RPMI7951 (cell line): ENCODE measurements at regions not wholly inside any gene's neighbourhood (a gene's known extent, or its start where the extent isn't known, plus 50 kb on each side); places are given as distances from the start of the nearest gene placed in this dataset.
A peak's percentile ranks its signal among the peaks of the same experiment; 100 is the strongest.
"Not testable (repeated sequence)": the region's sequence is repeated elsewhere in the genome, so short reads cannot be mapped to it uniquely, and the experiment has no call there.

Source experiments
- DNase-seq: peaks from one replicate; pipeline ENCODE4 v3.0.0-alpha.2; 2012; ENCODE audit warnings: low read depth

DNA sequence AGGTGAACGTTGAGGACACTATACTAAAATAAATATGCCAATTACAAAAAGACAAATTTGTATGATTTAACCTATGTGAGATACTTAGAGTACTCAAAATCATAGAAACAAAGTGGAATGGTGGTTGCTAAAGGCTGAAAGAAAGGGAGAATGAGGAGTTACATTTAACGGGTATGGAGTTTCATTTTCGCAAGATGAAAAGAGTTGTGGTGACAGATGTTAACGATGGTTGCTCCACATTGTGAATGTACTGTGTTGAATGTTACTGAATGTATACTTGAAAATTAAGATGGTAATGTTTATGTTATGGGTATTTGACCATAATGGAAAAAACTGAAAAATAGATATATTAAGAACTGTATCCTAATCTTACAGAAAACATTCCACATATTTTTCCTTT, 51.3 kb upstream of the MOCS2 start:
- DNase-seq = no peak

DNA sequence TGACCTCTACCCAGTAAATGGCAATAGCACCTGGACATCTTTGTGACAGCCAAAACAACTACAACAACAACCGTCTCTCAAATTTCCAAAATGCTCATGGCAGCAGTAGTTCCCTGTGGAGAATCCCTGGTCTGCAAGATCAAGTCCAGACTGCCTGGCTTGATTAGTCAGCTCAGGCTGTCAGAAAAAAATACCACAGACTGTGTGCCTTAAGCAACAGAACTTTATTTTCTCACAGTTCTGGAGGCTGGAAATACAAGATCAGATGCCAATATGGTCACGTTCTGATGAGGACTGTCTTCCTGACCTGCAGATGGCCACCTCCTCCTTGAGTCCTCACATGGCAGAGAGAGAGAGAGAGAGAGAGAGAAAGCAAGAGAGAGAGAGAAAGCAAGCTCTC, 52.3 kb upstream of the MOCS2 start:
- DNase-seq = peak; percentile 24

DNA sequence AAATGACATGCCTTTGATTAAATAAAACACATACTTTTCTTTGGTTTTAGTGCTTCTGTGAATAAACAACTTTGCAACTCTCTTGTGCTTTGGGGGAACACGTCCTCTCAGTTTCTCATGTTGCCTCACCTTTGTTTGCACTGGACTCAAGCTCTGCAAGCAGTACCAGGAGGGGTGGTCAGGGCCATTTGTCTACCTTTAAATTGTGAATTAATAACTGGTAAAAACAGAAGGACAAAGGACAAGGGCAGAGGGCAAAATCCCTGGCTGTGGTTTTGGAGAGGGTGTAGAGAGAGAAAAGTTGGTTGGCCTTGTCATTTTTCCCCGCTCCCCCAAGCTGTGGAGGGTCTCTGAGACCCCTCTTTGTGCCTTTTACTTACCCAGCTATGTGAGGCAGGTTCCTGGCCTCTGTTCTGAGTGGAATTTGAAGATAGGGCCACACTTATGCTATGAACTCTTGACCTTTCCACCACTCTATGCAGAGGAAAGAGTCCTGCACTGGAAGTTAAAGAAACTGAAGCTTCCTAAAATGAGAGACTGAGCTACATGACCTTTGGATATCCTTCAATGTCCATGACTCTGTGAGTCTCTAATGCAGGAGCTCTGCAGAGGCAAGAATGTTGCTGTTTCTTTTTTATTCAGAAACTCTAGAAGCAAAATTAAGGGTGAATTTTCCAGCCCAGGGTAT, 55.1 kb upstream of the MOCS2 start:
- DNase-seq = no peak

DNA sequence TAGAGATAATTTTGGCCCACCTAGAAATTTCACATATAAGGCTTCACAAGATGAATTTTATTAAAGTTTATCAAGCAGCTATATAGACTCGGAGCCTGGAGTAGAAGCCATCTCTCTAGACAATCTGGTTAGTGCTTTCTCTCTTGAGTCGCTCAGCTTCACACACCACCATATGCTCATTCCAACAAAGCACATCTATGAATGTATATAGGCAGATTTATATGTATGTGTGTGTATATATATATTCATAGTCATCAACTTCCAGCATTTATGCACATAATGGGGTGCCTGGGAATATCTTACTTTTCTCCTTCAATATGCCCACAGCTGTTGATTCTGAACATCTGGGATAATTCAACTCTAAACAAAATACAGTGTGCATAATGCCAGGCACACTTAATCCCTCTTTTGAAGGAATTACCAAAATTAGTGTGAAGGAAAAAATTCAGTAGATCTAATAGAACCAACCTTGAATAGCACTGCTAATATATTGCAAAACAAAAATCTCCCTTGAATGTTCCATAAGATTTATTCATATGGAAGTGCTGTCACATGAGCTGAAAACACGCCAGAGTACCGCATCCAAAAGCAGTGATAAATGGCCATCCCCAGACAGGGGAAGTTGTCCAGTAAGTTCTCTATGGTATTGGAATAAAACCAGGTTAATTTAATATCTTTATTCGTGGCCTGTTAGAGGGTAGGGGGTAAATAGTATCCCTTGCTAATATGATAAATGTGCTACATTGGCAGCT, 56.0 kb upstream of the MOCS2 start:
- no peak for DNase-seq

DNA sequence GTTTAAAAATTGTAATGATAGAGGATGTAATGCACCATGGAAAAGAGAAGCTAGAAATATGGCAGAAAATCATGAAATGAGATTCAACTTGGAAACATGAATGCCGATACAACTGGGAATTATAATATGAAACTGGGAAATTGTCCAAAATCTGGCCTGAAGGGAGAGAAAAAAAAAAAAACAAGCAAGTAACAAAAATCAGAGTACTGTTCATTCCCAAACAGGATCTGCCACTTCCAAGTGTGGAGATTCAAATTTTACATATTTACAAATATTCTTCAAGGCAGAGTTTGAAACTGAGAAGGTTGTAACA, 56.6 kb upstream of the MOCS2 start:
- no peak for DNase-seq

DNA sequence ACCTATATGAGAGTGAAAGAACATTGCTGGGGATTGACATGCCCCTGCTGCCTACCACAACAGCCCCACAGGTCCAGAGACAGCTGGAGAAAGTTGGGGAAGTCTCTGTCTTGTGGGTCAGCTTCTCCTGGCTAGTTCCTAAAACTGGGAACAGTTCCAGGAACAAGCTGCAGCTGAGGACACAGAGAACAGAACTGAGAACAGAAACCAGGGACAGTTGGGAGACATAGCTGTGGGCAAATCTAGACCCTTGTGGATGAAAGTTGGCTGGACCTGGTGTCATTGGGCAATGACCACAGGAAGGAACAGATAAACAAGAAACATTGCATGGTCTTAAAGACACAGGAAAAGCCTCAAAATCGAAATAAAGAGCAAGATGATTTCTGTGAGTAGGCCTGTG, 58.3 kb upstream of the MOCS2 start:
- DNase-seq = peak; percentile 77

DNA sequence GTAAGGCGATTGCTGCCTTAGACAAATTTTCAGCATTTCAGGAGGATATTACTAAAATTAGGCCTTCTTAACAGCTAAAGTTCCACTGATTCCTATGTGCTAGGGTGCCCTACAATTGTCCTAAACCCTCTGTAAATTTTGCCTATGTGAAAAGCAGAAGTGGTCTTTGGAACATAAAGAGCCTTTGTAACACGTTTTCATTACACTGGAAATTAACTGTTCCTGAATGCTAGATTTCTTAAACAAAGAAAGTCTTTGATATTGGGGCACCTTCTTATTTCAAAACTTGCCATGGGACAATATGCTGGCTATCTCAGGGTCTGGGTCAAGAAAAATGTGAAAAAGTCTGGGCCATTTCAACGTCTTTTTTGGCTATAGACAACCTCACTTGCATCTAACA, 60.4 kb upstream of the MOCS2 start:
- no peak for DNase-seq

DNA sequence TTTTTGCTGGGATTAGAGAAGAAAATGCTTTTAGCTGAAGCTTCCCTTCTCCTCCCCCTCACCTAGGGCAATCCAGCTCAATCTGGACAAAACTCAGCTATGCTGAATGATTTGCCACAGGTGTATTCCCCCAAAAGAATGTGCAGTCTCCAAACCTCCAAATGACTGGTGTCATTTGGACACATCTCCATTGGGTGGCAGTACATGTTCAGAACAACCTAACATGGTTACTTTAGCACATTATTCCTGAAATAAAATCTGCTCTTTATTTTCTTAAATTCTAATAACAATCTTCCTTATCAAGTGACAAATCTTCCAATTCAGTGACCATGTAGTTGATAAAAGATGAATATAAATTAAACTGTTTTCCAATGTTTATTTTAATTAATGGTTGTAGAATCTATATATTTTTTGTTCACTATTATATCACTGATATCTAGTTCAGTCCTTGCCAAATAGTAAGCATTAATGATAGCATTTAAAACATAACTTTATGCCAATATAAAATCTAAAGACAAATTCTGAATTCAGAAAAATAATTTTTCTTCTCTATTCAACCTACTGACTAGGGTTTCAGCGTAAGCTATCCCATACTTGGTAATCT, 61.3 kb upstream of the MOCS2 start:
- DNase-seq = peak; percentile 35

DNA sequence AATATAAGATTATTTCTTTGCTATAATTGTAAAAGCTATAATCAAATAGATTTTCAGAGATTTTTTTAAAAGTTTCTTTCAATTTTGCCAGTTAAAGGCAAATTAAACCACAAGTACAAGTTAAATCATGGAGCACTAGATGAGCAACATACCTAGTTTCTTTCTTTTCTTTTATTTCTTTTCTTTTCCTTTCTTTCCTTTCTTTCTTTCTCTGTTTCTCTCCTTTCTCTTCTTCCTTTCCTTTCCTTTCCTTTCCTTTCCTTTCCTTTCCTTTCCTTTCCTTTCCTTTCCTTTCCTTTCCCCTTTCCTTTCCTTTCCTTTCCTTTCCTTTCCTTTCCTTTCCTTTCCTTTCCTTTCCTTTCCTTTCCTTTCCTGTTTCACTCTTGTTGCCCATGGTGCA, 62.5 kb upstream of the MOCS2 start:
- not testable (repeated sequence) for DNase-seq

DNA sequence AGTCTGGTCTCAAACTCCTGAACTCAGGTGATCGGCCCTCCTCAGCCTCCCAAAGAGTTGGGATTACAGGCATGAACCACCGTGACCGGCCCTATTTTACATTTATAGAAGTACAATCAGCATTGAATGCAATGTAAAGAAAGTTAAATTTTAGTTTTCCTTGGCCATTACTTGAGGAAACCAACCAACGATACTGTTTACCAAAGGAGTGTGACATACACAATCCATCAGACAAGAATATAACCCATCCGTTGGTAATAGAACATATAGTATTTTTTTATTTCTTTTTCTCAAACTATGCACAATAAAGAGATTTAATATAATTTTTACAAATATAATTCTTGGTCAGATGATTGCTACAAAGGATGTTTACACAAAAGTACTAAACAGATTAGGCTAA, 63.1 kb upstream of the MOCS2 start:
- DNase-seq = no peak

DNA sequence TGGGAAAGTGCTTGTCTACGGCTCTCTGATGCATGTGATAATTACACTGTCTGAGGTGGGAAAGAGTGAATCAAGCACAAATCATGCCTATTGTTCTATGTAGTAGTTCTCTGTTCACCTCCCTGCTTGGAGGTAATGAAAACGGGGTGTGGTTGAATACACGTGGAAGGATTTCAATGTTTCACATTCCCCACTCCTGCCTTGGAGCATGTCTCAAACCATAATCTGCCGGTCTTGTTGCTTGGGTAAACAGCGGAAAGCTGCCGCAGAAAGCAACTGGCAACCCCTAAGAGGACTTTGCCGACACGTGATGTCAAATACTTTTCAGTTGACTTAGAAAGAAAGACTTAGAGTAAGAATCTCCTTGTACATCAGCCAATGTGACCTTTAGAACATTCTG, 63.5 kb upstream of the MOCS2 start:
- DNase-seq = no peak

DNA sequence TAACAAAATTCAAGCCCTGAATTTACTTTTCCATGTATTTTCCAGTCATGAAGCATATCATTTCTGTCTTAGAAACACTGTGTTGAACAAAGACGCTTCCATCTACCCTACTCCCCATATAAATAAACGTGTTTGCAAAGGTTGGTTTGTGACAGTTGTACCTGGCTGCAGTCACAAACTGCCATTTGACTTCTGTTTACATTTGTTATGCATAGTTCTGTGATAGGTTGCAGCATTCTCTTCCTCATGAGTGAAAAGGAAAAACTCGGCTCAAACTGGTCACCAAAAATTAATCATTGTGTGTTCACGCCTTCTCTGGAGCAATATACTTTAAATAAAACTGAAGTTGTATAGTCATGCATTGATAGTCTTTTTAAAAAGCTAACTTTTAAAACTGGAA, 69.3 kb upstream of the MOCS2 start:
- no peak for DNase-seq

DNA sequence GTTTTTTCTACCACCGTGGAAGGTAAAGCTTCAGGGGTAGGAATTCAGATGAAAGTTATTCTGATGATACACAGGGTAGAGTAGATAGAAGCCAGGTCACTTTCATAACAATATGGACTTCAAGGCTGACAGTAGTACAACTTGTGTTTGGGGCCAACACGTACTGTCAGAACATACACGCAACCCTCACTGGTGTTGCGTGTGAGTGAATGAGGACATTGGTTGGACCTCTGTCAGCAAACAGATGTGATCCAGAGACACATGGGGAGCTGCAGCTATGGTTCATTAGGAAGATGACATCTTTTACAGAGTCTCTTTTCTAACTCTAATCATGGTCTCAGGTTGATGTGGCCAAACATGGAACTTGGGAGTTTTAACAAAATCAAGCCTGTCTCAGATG, 70.1 kb upstream of the MOCS2 start:
- DNase-seq = no peak

DNA sequence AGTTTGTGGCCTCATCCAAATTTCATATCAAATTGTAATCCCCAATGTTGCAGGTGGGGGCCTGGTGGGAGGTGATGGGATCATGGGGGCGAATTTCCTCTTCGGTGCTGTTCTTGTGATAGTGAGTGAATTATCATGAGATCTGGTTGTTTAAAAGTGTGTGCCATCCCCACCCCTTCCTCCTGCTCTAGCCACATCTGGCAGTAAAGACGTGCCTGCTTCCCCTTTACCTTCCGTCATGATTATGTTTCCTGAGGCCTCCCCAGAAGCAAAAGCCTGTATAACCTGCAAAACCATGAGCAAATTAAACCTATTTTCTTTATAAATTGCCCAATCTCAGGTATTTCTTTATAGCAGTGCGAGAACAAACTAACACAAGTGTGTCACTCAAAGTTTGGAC, 71.0 kb upstream of the MOCS2 start:
- DNase-seq = no peak

DNA sequence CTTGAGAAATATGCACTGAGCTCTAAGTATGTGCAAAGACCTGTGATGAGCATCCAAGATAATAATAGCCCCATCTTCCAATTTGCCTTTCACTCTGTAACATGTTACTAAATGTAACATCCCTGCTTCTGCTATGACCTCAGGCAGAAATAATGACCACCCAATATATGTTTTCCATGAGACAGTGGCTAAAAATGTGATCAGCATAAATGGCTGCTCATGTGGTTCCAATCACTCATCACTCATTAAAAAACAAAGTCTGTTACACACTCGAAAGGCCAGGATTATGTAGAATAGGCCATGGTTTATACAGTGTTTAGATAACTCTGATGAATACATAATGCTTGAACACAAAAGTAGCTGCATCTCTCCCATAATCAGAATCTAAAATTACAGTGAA, 71.4 kb upstream of the MOCS2 start:
- DNase-seq = no peak

DNA sequence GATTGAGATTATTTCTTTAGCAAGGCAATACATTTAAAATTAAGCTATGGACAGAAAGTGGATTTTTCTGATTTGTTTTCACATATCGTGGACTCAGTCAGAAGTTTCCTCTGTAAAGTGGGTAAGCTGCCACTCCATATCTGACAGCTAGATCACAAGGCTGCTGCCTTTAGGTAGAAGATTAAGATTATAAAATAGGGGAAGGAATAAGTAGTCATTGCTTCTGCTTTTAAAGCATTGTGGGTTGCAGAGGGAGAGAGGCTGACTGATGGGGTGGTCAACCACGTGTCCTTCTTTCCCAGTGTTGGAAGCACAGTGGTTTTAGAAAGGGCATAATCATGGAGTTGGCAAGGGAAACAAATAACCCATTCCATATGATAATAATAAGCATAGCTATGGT, 74.3 kb upstream of the MOCS2 start:
- DNase-seq = no peak

DNA sequence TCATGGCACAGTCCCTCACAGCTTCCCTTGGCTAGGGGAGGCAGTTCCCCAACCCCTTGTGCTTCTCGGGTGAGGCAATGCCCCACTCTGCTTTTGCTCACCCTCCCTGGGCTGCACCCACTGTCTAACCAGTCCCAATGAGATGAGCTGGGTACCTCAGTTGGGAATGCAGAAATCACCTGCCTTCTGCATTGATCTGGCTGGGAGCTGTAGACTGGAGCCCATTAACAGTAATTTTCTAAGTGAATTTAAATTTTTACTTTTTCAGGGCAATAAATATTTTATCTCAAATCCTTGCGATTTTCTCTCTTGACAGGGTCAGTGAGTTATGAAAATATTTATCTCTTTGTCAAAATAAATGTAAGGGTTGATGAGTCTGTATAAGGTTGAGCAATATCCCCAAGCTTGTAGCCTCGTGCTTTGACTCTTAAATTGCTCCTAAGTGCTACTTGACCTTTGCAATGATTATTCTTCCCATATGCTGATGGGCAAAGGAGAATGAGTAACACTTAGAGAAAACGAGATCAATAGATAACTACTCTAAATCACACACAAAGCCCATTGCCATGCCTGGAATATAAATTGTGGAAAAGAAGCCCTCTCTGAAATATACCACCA, 82.1 kb upstream of the MOCS2 start:
- no peak for DNase-seq

DNA sequence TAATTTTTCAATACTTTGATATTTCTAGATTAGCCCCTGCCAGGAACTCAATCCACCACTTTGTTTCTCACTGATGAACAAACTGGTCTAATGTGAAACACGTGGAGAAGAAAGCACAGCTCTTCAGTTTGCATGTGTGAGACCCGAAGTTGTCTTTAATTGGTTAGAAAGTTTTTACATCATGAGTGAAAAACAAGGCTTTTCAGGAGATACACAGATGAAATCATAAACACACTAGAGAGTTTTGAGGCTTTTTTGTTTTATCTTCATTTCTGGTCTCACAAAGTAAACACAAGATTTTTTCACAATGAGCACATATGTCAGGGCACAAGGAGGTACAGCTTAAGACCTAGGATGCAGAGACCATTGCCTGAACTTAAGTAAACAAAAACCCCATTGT, 84.5 kb upstream of the MOCS2 start:
- peak; percentile 6 for DNase-seq

DNA sequence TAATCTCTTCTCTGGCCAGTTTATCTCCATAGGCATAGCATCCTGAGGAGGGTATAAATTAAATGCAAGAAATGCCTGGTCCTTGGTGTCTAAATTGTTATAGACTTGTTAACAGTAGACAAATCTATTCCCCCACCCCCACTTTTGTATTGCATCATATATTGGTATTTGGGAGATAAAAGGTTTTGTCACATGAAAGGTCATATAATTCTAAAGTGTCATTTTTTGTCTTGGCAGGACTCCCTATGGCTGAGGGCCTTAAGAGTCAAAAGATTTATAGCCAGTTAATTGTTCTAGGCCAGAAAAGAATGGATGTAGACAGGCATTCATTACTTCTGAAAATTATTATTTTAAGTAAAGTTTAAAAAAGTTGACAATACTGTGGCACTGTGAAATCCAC, 90.3 kb upstream of the MOCS2 start:
- no peak for DNase-seq

DNA sequence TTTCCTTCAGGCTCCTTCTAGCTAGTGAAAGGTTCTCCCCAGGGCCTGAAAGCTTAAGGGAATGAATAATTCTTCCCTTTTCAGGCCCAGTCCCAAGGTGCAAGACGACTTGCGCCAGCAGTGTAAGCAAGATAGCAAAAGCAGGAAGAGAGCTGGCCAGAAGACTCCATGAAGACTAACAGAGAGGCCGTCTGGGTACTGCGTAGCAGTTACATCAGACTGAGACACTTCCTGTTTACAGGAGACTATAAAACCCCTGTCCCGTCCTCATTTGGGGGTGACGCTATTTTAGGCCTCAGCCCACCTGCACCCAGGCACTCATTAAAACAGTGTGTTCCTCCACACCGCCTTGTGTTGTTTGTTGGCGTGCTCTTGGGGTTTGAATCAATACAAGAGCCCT, 90.7 kb upstream of the MOCS2 start:
- no peak for DNase-seq

DNA sequence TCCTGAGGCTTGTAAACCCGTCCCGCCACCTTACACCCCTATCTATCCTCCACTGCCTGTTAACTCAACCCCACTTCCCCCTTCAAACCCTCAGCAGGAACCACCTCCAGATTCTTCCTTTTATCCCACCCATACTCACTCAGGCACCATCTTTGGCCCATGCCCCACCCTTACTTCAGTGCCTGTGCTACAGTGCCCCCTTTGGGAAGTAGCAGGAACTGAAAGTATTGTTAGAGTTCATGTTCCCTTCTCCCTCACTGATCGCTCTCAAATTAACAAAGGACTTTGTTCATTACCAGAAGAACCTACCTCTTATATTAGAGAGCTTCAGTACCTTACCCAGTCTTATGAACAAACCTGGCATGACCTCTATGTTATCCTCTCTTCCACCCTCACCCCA, 92.2 kb upstream of the MOCS2 start:
- no peak for DNase-seq

DNA sequence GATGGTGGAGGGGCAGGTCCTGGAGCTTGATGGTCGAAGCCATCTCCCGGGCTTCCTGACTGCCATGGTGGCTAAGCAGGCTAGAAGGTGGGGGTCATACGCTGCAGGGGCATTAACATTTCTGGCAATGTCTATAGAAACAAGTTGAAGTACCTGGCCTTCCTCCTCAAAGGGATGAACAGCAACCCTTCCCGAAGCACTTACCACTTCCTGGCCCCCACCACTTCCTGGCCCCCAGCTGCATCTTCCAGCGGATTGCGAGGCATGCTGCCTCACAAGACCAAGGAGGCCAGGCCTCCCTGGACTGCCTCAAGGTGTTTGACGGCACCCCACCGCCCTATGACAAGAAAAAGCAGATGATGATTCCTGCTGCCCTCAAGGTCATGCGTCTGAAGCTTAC, 97.0 kb upstream of the MOCS2 start:
- DNase-seq = no peak

DNA sequence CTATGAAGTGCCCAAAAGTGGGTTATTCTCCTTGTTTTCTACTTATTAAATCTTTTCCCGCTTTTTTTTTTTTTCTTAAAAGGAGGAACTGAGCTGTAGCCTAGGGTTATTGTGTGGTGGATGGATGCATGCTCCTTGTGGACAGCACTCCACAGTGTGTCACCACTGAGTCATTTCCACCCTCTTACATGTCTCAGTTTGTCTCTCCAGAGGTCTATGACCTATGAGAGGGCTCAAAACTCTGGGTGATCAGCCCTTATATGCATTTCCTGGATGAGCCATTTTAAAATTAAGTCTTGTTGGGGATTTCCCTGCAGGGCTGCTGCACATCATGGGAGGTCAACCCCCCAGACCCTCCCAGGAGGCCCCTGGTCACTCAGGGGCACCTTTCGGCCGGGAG, 102.2 kb upstream of the MOCS2 start:
- DNase-seq = peak; percentile 90
